Embryonic facial prominence (tissue), 1 donor: ENCODE measurements at regions not wholly inside any gene's neighbourhood (a gene's known extent, or its start where the extent isn't known, plus 50 kb on each side); places are given as distances from the start of the nearest gene placed in this dataset.

ENCODE experiments used
- DNase-seq: peaks from one replicate; pipeline ENCODE4 v3.0.0-alpha.2; 2016; ENCODE audit errors: extremely low spot score

DNA sequence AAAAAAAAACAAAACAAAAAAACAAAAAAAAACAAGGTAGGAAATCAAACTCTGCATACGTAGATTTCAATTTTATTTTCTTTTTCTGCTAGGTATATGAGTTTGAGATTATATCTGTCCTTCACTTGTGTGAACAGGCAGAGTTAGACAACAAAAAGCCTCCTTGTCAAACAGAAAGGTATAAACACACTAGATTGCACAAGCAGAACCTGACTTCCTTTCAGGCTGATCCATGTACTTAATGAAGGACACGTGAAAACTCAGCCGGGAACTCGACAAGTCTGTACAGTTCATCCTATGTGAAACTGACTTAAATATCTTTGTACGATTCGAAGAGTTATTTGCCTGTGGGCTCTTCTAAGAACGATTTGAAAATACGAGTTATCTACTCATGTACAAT is 254.1 kb downstream of the ARL4A start:
- no peak for DNase-seq

DNA sequence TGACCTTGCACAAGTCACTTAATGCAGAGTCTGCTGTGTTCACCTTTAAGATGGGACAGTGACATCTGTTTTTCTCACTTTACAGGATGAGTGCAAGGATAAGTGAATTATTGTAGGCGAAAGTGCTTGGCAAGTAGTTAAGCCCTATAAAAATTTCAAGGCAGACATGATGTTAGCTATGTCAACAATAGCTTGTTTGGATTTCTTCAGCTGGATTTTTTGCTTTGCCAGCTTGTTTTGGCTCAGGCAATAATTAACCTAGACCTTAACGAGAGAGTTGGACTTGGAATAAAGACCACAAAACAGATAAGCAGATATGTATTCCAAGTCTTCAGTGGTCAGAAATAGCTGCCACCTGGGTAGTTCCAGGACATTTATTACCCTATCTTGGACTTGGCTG is 255.2 kb downstream of the ARL4A start:
- DNase-seq = no peak

DNA sequence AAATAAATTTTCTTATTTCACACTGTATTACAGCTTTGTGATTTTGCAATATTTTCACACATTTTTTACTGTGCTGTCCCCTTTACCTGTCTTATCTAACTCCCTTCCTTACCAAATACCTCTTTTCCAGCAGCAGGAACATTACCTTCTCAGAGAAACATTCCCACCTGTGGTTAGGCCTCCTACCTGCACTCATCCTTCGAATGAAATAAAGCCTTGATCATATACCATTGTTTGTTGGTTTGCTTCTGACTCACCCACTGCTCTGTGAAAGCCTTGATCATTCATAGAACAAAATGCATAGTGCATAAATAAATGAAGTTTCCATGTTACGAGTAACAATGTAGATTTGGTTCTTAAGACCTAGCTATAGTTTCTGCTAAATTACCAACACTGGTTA is 256.3 kb downstream of the ARL4A start:
- no peak for DNase-seq

DNA sequence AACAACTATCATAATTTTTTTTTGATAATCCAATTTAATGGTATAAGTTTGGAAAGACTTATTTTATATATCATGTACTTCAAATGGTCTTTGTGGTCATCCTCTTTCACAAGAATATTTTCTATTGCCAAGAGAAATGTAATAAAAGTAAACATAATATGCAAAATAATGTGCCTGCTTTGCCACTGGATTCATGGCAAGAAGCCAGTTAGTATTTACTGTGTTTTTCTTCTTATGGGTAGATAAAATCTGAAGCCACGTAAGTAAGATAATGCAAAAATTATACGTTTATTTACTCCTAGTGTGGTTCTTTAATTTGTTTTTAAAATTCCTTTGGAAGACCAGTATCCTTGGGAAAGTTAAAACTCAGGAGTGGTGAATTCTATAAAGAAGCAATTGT is 258.5 kb downstream of the ARL4A start:
- DNase-seq = no peak

DNA sequence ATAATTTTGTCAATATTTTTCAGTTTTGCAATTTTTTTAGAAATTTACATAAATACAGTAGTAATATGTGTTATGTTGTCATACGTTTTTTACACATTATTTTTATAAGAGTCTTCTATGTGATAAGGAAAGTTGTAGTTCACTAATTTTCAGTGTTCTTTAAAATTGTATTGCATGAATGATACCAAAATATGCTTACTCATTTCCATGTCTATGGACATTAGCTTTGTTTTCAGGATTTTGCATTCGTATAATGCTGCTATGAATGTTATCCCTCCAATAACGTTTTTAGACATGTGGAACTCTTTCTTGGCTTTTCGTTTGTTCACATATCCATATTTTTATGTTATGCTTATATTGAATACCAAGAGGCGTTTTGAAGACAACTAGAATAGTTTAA is 260.0 kb downstream of the ARL4A start:
- no peak for DNase-seq

DNA sequence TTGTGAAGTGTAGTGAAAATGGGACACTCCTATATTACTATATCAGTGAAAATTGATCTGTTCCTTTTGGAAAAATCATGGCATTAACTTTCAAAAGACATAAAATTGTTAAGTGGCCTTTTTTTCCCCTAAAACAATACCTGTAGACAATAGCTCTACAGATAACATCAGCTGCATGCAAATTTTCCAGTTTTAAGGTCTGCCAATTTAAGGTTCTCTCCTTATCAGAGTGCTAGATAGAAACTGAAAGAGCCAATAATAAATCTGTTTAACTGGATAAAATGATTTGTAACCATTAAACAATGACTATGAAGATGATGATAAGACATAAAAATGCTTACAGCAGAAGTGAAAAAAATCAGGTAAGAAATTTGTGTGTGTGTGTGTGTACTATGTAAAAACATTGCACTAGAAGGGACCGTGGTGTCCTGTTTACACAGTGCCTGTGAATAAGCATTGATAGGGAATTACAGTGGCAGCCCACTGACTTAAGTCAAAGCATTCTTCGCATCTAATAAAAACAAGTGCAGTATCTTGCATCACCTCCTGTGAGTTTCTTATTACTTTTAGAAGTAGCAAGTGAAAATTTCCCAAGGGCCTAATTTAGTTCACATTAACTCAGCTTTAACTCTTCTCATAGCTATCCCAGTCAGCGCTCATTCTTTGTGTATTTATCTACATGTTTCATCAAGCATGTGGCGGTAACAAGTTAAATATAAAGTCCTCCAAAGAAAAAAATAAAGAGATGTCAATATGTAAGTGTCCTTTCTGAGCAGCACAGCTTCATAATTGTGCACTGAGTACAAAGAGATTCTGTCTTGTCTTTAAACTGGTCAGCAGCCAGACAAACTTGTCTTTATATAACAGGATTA is 261.9 kb downstream of the ARL4A start:
- no peak for DNase-seq

DNA sequence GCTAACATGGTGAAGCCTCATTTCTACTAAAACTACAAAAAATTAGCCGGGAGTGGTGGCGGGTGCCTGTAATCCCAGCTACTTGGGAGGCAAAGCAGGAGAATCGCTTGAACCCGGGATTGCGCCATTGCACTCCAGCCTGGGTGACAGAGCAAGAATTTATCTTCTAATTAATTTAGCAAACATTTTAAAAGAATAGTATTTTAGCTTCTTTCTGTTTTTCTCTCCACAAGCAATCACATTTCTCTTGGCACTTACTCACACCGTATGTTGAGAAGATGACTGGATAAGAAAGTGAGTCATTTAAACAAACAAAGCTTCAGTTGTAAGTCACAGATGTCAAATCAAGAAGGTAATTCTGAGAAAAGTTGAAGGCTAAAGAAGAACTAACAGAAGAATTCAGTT is 264.0 kb downstream of the ARL4A start:
- DNase-seq = no peak

DNA sequence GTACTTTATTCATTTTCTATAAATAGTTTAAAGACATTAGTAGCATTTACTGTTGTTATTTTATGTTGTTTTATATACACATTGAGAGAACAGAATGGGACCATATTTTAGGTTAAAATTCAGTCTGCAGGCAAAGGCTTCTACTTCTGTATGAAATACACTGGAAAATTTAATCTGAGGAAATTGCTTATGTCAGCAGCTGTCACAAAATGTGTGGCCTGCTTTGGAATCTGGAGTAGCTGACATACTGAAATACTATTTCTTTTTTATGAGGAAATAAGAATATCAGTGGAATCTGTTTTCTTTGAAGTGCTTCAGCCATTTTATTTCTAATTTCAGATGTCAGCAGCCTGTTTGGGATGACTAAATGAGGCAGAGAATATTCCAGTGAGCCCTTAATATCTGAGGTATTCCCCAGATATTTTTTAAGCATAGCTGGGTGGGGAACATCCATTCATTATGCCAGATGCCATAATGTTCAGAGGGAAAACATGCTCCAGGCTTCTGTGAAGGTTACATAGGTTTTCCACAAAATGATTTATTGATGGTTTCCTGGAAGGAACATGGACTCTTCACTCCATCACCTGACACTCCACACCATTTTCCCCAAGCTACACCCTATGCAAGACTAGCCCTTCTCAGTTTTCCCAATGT is 267.1 kb downstream of the ARL4A start:
- no peak for DNase-seq

DNA sequence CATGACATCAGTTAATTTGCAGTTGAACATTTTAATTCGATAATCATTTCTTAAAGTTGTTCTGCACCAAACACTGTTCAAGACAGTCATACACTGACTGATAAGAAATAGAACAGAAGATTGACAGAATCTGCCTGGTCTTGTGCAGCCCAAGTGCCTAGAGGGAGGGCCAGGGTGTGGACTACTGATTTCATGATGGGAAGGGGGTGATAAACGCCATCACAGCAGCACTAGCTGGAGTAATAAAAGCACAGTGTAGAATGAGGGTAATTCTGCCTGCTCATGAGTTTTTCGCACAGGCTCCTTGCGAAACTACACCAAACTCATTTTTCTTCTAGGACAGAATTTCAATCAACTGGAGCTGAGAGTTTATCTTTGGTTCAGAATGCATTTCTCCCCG is 270.1 kb downstream of the ARL4A start:
- no peak for DNase-seq

DNA sequence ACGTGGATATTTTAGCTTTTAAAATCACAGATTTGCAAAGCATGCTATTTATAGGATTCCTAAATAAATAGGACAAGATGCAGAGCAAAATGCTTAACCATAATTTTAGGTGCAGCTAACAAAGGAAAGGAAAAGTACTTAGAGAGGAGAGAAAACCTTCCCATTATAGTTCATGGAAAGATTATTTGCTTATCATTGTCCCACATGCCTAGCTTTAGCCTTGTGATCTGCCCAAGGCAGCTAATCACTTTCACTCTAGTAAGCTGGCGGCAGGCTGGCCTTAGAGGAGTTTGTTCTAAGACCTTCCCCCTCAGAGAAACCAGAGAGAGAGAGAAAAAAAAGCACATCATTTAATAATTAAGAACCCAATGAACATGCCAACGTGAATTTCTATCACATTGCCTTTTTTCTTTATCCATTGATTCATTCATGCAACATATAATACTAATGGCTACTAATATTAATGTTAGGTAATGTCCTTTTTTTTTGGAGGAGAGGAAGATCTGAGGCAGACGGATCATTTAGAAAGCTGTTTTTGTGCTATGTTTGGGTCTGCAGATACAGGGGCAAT is 274.6 kb downstream of the ARL4A start:
- no peak for DNase-seq

DNA sequence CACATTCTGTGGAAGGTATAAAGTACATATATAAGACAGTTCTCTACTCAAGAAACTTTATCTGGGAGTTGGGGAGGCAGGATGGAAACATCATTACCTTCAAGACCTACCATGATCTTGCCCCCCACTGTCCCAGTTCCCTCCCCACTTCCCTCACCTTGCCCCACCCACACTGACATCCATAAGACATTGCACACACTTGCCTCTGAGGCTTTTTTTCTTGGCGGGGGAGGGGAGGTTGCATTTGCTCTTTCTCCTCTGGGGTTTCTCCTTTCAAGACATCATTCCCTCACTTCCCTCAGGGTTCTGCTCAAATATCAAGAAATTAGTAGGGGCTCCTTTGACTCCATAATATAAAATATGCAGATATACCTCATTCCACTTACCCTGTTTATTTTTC is 276.0 kb downstream of the ARL4A start:
- DNase-seq = no peak

DNA sequence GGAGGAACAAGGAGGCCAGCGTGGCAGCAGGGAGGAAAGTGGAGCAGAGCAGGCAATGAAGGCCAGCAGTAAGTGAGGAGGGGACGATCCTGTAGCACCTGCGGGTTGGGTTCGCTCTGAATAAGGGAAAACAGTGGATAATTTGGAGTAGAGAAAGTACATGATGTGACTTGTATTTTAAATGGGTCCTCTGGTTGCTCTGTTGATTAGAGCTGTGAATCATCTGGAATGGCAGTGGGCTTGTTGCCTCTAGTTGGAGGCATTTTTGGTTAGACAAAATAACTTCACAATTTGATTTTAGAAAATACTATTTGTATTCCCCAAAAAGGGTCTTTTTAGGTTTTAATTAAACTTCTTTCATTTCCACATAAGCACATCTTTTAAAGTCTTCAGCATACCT is 277.4 kb downstream of the ARL4A start:
- no peak for DNase-seq

DNA sequence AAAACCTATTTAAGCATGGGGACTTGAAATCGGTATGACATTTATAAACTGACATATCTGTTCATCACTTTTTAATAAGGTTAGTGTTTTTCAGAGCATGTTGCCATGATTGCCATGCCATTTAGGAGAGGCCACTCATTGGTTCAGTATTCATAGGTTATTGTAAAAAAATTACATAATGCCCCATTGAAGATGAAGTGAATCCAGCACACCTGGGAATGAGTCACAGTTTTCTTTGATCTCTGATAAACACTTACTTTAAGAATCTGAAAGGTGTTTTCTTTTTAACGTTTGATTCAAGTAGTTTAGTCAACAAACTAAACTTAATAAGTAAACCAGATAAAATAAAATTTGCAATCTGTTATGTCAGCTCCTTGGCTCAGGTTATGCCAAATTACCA is 278.3 kb downstream of the ARL4A start:
- DNase-seq = no peak

DNA sequence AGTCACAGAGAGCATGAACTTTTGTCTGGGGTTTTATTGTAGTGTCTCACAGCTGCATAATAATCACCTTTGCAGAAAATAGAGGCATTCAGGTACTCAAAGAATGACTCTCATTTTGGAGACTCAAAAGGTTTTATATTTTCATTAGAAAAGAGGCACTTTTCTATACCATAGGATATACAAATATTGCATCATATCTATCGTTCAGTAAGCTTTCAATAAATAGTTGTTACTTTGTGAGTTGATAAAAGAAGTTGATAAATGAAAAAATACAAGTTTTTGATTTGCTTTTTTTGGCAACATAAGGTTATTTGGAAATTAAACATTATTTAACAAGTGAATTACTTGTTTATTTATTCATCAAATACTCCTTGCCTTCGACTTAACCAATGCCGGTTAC is 279.9 kb downstream of the ARL4A start:
- no peak for DNase-seq

DNA sequence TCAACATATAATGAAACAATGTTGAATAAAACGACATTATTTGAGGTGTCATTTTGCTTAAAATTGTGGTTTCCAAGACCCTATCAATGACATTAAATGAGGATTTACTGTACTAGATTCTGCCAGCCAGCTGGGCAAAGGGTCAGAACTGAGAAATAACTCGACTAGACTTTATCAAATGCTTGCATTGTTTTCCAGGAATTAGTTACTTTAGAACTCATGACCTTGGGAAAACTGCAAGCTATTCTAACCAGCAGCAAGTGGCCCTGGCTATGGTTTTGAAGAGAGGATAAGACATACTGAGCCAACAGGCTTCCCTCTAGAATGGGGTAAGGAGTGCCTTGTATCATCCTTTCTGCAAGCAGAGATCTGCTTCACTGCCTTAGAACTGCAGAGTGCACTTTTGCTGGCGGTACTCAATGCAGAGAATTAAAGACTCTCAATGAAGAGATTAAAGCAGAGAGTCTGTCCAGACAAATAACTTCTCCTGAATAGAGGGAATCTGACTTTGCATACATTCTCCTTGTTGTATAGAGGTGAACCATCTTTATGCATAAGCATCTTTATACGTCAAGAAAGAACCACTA is 281.5 kb downstream of the ARL4A start:
- DNase-seq = no peak

DNA sequence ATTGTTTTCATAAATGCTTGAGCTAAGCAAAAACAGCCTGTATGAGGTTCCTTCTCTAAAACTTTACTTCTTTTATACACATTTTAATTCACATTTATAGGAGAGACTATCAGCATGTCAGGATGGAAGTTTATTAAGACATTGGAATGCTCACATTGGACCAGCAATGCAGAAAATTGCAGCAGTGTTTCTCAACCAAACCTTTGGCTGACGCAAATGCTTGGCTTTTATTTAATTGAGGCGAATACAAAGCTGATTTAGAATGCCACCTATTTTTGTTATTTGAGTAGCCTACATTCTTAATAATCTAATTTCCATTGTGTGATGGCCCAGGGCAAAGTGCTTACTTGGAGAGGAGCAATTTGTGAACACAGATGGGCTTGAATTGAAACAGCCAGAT is 283.2 kb downstream of the ARL4A start:
- DNase-seq = no peak

DNA sequence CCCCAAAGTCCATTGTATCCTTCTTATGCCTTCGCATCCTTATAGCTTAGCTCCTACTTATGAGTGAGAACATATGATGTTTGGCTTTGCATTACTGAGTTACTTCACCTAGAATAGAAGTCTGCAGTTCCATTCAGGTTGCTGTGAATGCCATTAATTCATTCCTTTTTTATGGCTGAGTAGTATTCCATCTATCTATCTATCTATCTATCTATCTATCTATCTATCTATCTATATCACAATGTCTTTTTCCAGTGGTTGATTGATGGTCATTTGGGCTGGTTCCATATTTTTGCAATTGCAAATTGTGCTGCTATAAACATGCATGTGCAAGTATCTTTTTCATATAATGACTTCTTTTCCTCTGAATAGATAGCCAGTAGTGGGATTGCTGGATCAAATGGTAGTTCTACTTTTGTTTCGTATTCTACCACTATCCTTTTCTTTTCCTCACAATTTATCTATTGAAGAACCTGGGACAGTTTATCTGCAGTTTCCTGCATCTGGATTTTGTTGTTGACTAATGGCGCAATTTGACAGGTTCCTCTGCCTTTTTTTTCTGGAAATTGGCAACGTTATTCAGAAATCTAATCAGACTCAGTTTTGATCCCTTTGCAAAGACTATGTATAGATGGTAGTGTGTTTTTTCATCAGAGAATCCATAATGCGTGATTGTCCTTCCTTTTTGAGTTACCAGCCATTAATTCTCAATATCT is 287.2 kb downstream of the ARL4A start:
- no peak for DNase-seq

DNA sequence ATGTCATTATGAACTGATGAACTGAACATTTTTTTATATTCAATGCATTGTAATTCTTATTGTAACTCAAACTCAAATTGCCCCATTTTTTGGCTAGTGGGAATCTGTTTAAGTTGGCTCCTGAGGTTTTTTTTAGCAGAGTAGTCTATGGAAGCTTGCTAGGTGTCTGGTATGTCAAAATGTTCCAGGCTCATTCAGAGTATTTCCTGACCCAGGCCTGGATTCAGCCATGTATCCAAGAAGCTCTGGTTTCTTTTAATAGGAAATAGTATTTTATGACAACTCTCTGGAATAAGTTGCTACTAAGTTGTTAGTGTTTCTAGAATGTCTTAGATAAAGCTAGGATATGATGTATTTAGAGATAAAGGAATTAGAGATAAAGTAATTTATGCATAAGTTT is 288.0 kb downstream of the ARL4A start:
- DNase-seq = no peak

DNA sequence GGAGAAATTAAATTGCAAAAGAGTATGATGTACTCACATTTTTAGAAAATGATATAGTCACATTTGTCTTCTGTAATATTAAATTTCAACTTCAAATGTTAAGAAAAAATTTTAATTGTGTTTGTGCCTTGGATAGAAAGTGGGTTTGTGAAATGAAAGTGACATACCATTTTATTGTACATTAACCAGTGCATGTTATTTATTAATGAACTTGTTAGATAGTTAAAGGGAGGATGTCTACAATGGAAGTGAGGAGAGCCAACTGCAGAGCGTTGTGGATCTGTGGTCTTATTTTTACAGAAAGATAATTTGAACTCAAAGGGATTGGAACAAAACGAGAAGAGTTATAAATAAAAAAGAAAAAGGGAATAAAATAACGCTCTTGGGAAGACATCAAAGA is 291.7 kb downstream of the ARL4A start:
- no peak for DNase-seq

DNA sequence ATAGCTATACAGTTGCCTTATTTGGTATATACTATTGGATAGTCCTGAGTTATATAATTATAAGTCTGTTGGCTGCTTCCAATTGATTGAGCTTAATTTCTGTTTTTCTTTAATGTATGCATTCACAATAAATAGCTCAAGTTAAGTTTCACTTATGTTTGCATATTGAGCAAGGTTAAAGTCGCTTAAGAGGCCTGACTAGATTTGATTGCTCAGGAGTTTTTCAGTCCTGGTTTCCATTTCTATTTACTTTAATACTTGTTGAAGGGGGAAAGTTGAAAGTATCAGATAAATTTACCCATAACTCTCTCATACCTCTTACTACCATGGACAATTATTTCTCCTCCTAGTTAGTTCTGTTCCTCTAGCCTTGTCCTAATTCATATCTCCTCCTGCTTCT is 294.7 kb downstream of the ARL4A start:
- no peak for DNase-seq

DNA sequence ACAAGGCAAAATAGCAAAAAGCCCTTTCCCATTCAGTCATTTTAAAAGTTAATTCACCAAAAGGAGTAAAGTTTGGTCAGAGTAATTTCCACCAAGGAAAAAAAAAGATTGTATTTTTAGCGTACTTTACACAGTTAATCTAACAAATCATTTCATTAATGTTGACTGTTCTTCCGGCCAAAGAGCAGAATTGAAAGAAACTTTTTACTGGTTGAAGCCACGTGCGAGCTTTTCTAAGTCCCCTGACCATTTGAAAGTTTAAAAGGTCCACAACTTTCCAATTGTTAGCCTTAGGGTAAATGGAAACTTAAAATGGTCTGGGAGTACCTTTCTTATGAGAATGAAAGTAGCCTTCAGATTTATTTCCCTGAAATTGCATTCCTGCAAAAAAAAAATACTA is 296.7 kb downstream of the ARL4A start:
- DNase-seq = no peak

DNA sequence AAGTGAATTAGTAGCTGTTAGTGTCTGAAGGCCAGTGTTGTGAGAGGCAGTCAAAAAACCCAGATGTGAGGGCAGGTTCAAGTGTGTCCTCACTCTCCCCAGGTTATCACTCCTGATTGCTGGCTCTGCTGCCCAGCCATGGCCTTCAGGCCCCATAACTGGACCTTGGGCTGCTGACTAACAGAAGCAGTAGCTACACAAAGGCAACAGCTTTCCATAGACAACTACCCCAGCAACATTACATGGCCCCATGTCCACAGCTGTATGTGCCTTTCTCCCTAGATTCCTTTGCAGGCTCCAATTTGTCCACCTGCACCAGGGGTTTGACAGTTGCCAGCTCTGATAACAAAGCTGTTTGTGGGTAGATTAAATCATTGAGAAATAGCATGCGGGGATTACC is 297.8 kb downstream of the ARL4A start:
- DNase-seq = no peak
